ENCODE measurements at regions not wholly inside any gene's neighbourhood (a gene's known extent, or its start where the extent isn't known, plus 50 kb on each side); places are given as distances from the start of the nearest gene placed in this dataset.

GRCh38 chr2:4269885-4270284 lies 566.5 kb downstream of the DCDC2C start:
- H2BK120ac ChIP-seq (ENCODE audit: low read depth, low read length), result no peak overlapping the region
- no peak overlapping the region for H3K9ac ChIP-seq (ENCODE audit: low read depth, low read length, poor library complexity)
- DNase-seq (ENCODE audit: low spot score), result no peak
- no peaks in the 10 kb centered on the region for H3K4me1 ChIP-seq (ENCODE audit: control insufficient read depth in 2 of 2, insufficient read depth in 1 of 2, low read depth in 1 of 2, low read length in 2 of 2)
- H3K23ac ChIP-seq (ENCODE audit: low read depth, low read length, poor library complexity), result no peak overlapping the region
- no peak overlapping the region for H3K27ac ChIP-seq (replicated peaks; ENCODE audit: low read length)
- H2AK5ac ChIP-seq (ENCODE audit: low read depth, low read length), result no peak overlapping the region
- no peak overlapping the region for H3K18ac ChIP-seq (ENCODE audit: low read length)
- no peak overlapping the region for H4K91ac ChIP-seq (ENCODE audit: low read depth, low read length, poor library complexity)
- no peak overlapping the region for H2BK15ac ChIP-seq (ENCODE audit: low read length)
- no peak overlapping the region for H3K4me3 ChIP-seq (ENCODE audit: low read length in 2 of 2)
- H2BK5ac ChIP-seq (ENCODE audit: low read length), result no peak overlapping the region
- WGBS, 2 donors (ENCODE audit: extremely low coverage in 2 of 2, insufficient read length in 2 of 2, insufficient replicate concordance in 1 of 2), result no CpG with 5 or more reads among the region's 2 CpGs
- H3K4ac ChIP-seq (ENCODE audit: low read length), result no peak overlapping the region
- H2AFZ ChIP-seq (ENCODE audit: low read length), result no peak overlapping the region
- H3K4me2 ChIP-seq (ENCODE audit: insufficient read depth, low read length, poor library complexity, severe bottlenecking), result no peak overlapping the region
- no peaks in the 10 kb centered on the region for H3K27me3 ChIP-seq (ENCODE audit: control insufficient read depth in 3 of 3, insufficient read depth in 3 of 3, low read depth in 1 of 3, low read length in 3 of 3)
- H3K9me3 ChIP-seq (replicated peaks in 1 of 2; ENCODE audit: control insufficient read depth in 2 of 2, insufficient read depth in 1 of 2, low read depth in 1 of 2, low read length in 2 of 2), result no peaks in the 10 kb centered on the region
- H2BK12ac ChIP-seq (ENCODE audit: low read length), result no peak overlapping the region
- no peaks in the 10 kb centered on the region for H3K36me3 ChIP-seq (replicated peaks in 1 of 2; ENCODE audit: control insufficient read depth in 2 of 2, insufficient read depth in 2 of 2, low read length in 2 of 2)
- H4K8ac ChIP-seq (ENCODE audit: low read depth, low read length), result no peak overlapping the region
- no peak overlapping the region for H3K14ac ChIP-seq (ENCODE audit: low read length)
- no peaks in the 10 kb centered on the region for H3K79me1 ChIP-seq (ENCODE audit: low read depth, low read length)

- Histone ChIP-seq H3K9me3 (replicated peaks in 1 of 2; ENCODE audit: control insufficient read depth in 2 of 2, insufficient read depth in 1 of 2, low read depth in 1 of 2, low read length in 2 of 2) (no peaks in the 10 kb centered on the region), H3K27me3 (ENCODE audit: control insufficient read depth in 3 of 3, insufficient read depth in 3 of 3, low read depth in 1 of 3, low read length in 3 of 3) (no peaks in the 10 kb centered on the region), H3K14ac (ENCODE audit: low read length) (no peak overlapping the region), H2AK5ac (ENCODE audit: low read depth, low read length) (no peak overlapping the region), H3K9ac (ENCODE audit: low read depth, low read length, poor library complexity) (no peak overlapping the region), H3K23ac (ENCODE audit: low read depth, low read length, poor library complexity) (no peak overlapping the region), H4K91ac (ENCODE audit: low read depth, low read length, poor library complexity) (no peak overlapping the region), H3K4me3 (ENCODE audit: low read length in 2 of 2) (no peak overlapping the region), H2BK12ac (ENCODE audit: low read length) (peak overlapping the region; percentile 69), H3K79me1 (ENCODE audit: low read depth, low read length) (no peaks in the 10 kb centered on the region), H4K8ac (ENCODE audit: low read depth, low read length) (no peak overlapping the region), H3K4ac (ENCODE audit: low read length) (no peak overlapping the region), H3K4me1 (ENCODE audit: control insufficient read depth in 2 of 2, insufficient read depth in 1 of 2, low read depth in 1 of 2, low read length in 2 of 2) (no peaks in the 10 kb centered on the region), H2BK5ac (ENCODE audit: low read length) (peak overlapping the region; percentile 19), H2BK15ac (ENCODE audit: low read length) (no peak overlapping the region), H3K18ac (ENCODE audit: low read length) (peak overlapping the region; percentile 72), H3K4me2 (ENCODE audit: insufficient read depth, low read length, poor library complexity, severe bottlenecking) (no peak overlapping the region), H3K36me3 (replicated peaks in 1 of 2; ENCODE audit: control insufficient read depth in 2 of 2, insufficient read depth in 2 of 2, low read length in 2 of 2) (no peaks in the 10 kb centered on the region), H2AFZ (ENCODE audit: low read length) (no peak overlapping the region), H3K27ac (replicated peaks; ENCODE audit: low read length) (no peak overlapping the region), H2BK120ac (ENCODE audit: low read depth, low read length) (no peak overlapping the region)
- DNase-seq (ENCODE audit: low spot score), result no peak
- WGBS, 2 donors (ENCODE audit: extremely low coverage in 2 of 2, insufficient read length in 2 of 2, insufficient replicate concordance in 1 of 2), result no CpG with 5 or more reads among the region's 13 CpGs
Observed at GRCh38 chr2:4272261-4272858, 569.0 kb downstream of the DCDC2C start.

- H3K9ac ChIP-seq (ENCODE audit: low read depth, low read length, poor library complexity), result no peak overlapping the region
- no peak overlapping the region for H2AFZ ChIP-seq (ENCODE audit: low read length)
- no peak overlapping the region for H3K23ac ChIP-seq (ENCODE audit: low read depth, low read length, poor library complexity)
- no peaks in the 10 kb centered on the region for H3K36me3 ChIP-seq (replicated peaks in 1 of 2; ENCODE audit: control insufficient read depth in 2 of 2, insufficient read depth in 2 of 2, low read length in 2 of 2)
- H2BK5ac ChIP-seq (ENCODE audit: low read length), result no peak overlapping the region
- H2BK15ac ChIP-seq (ENCODE audit: low read length), result no peak overlapping the region
- no peak overlapping the region for H2BK12ac ChIP-seq (ENCODE audit: low read length)
- H2AK5ac ChIP-seq (ENCODE audit: low read depth, low read length), result no peak overlapping the region
- no peak overlapping the region for H3K4ac ChIP-seq (ENCODE audit: low read length)
- no peak overlapping the region for H3K4me2 ChIP-seq (ENCODE audit: insufficient read depth, low read length, poor library complexity, severe bottlenecking)
- no peak for DNase-seq (ENCODE audit: low spot score)
- H3K9me3 ChIP-seq (replicated peaks in 1 of 2; ENCODE audit: control insufficient read depth in 2 of 2, insufficient read depth in 1 of 2, low read depth in 1 of 2, low read length in 2 of 2), result no peaks in the 10 kb centered on the region
- H3K4me1 ChIP-seq (ENCODE audit: control insufficient read depth in 2 of 2, insufficient read depth in 1 of 2, low read depth in 1 of 2, low read length in 2 of 2), result peaks cover 0 to 1% of the 10 kb centered on the region in 2 donors
- no peaks in the 10 kb centered on the region for H3K79me1 ChIP-seq (ENCODE audit: low read depth, low read length)
- H3K4me3 ChIP-seq (ENCODE audit: low read length in 2 of 2), result no peak overlapping the region
- H3K27ac ChIP-seq (replicated peaks; ENCODE audit: low read length), result no peak overlapping the region
- H3K14ac ChIP-seq (ENCODE audit: low read length), result no peak overlapping the region
- H4K91ac ChIP-seq (ENCODE audit: low read depth, low read length, poor library complexity), result no peak overlapping the region
- no peak overlapping the region for H2BK120ac ChIP-seq (ENCODE audit: low read depth, low read length)
- WGBS, 2 donors (ENCODE audit: extremely low coverage in 2 of 2, insufficient read length in 2 of 2, insufficient replicate concordance in 1 of 2), result no CpG with 5 or more reads among the region's 7 CpGs
- H3K18ac ChIP-seq (ENCODE audit: low read length), result no peak overlapping the region
- H4K8ac ChIP-seq (ENCODE audit: low read depth, low read length), result no peak overlapping the region
- no peaks in the 10 kb centered on the region for H3K27me3 ChIP-seq (ENCODE audit: control insufficient read depth in 3 of 3, insufficient read depth in 3 of 3, low read depth in 1 of 3, low read length in 3 of 3)
Observed at GRCh38 chr2:4278392-4278791, 575.0 kb downstream of the DCDC2C start.

GRCh38 chr2:4279431-4279830 lies 576.1 kb downstream of the DCDC2C start:
- no peak overlapping the region for H2BK12ac ChIP-seq (ENCODE audit: low read length)

More at GRCh38 chr2:4279431-4279830, 576.1 kb downstream of the DCDC2C start:
- WGBS, 2 donors (ENCODE audit: extremely low coverage in 2 of 2, insufficient read length in 2 of 2, insufficient replicate concordance in 1 of 2), result no CpG with 5 or more reads among the region's 5 CpGs
- Histone ChIP-seq H3K79me1 (ENCODE audit: low read depth, low read length) (no peaks in the 10 kb centered on the region), H4K91ac (ENCODE audit: low read depth, low read length, poor library complexity) (no peak overlapping the region), H2BK5ac (ENCODE audit: low read length) (no peak overlapping the region), H3K14ac (ENCODE audit: low read length) (no peak overlapping the region), H3K18ac (ENCODE audit: low read length) (no peak overlapping the region), H3K36me3 (replicated peaks in 1 of 2; ENCODE audit: control insufficient read depth in 2 of 2, insufficient read depth in 2 of 2, low read length in 2 of 2) (no peaks in the 10 kb centered on the region), H3K4me2 (ENCODE audit: insufficient read depth, low read length, poor library complexity, severe bottlenecking) (no peak overlapping the region), H2AFZ (ENCODE audit: low read length) (no peak overlapping the region), H4K8ac (ENCODE audit: low read depth, low read length) (no peak overlapping the region), H3K4me3 (ENCODE audit: low read length in 2 of 2) (no peak overlapping the region), H3K4ac (ENCODE audit: low read length) (no peak overlapping the region), H2BK15ac (ENCODE audit: low read length) (no peak overlapping the region), H3K27ac (replicated peaks; ENCODE audit: low read length) (no peak overlapping the region), H3K27me3 (ENCODE audit: control insufficient read depth in 3 of 3, insufficient read depth in 3 of 3, low read depth in 1 of 3, low read length in 3 of 3) (no peaks in the 10 kb centered on the region), H3K9ac (ENCODE audit: low read depth, low read length, poor library complexity) (no peak overlapping the region), H2AK5ac (ENCODE audit: low read depth, low read length) (no peak overlapping the region), H3K23ac (ENCODE audit: low read depth, low read length, poor library complexity) (no peak overlapping the region), H3K9me3 (replicated peaks in 1 of 2; ENCODE audit: control insufficient read depth in 2 of 2, insufficient read depth in 1 of 2, low read depth in 1 of 2, low read length in 2 of 2) (no peaks in the 10 kb centered on the region), H3K4me1 (ENCODE audit: control insufficient read depth in 2 of 2, insufficient read depth in 1 of 2, low read depth in 1 of 2, low read length in 2 of 2) (peaks cover 0 to 6% of the 10 kb centered on the region in 2 donors), H2BK120ac (ENCODE audit: low read depth, low read length) (no peak overlapping the region)
- no peak for DNase-seq (ENCODE audit: low spot score)
